HCT116 (cell line): ENCODE measurements at regions not wholly inside any gene's neighbourhood (a gene's known extent, or its start where the extent isn't known, plus 50 kb on each side); places are given as distances from the start of the nearest gene placed in this dataset.

ENCODE experiments used
- ATAC-seq: fragments of 200-7000 bp; cut with Tn5 transposase; 2 replicates; pipeline ENCODE4 v1.9.1; 2020; ENCODE audit warnings: mild to moderate bottlenecking, moderate library complexity
- BruUV-seq: library from RNA; stranded (reverse); fragments of 400-500 nt; replicated peaks from 2 replicates; lab custom pipeline; 2021; lab: Mats Ljungman, UMichigan
- CTCF ChIA-PET: fragments of 300-600 bp; sonication (Branson Sonifier 250); formaldehyde crosslinking; loops from one replicate; lab custom pipeline; 2021; ENCODE audit warnings: antibody characterized with exemption; lab: Charles Lee
- POLR2A ChIA-PET: fragments of 300-600, 350-600 bp; sonication (Branson Sonifier 250); formaldehyde crosslinking; loops from one replicate; lab custom pipeline; 2021; ENCODE audit warnings: antibody characterized with exemption; lab: Charles Lee
- RAD21 ChIA-PET, 2 experiments: fragments of 300-600 bp; sonication (Branson Sonifier 250); formaldehyde crosslinking; loops; one replicate each; lab custom pipeline; 2023; ENCODE audit warnings: low total read pairs in 2 of 2; ENCODE audit not compliant: uncharacterized antibody in 2 of 2, unreplicated experiment in 2 of 2, low non-redundant PET in 1 of 2; lab: Charles Lee
- DNase-seq: peaks from one replicate; pipeline ENCODE4 v3.0.0-alpha.2; 2010; ENCODE audit warnings: low read depth, low spot score
- H2AFZ ChIP-seq: fragments of 200-600 bp; shearing (Covaris generic), sonication (generic); 2 replicates; pipeline ENCODE4 v1.6.1; 2017; ENCODE audit warnings: low read depth, mixed run types, mixed read lengths, antibody characterized with exemption, low read length; ENCODE audit not compliant: poor library complexity, severe bottlenecking
- H3K27ac ChIP-seq: 2 replicates; pipeline ENCODE4 v1.5.1; 2012; ENCODE audit warnings: low read depth, low read length
- H3K27me3 ChIP-seq: fragments of 200-600 bp; sonication (generic); 2 replicates; pipeline ENCODE4 v1.6.1; 2016; ENCODE audit warnings: mixed run types, low read length, mixed read lengths; ENCODE audit not compliant: insufficient read depth
- H3K36me3 ChIP-seq, 2 experiments: fragments of 200-500 bp in 1 of 2; fragments of 200-600 bp in 1 of 2; sonication (Bioruptor generic) in 1 of 2; sonication (generic) in 1 of 2; 2 replicates each; pipeline versions ENCODE4 v1.5.1 to v1.6.1; 2014 to 2016; ENCODE audit warnings: low read length in 2 of 2, inconsistent platforms in 1 of 2, mixed read lengths in 1 of 2, mixed run types in 1 of 2; ENCODE audit not compliant: insufficient read depth in 2 of 2, control insufficient read depth in 1 of 2
- H3K4me1 ChIP-seq, 2 experiments: fragments of 200-600 bp in 1 of 2; sonication (generic) in 1 of 2; 2 replicates each; pipeline versions ENCODE4 v1.5.1 to v1.6.1; 2012 to 2017; ENCODE audit warnings: low read length in 2 of 2, inconsistent platforms in 1 of 2, mild to moderate bottlenecking in 1 of 2, mixed read lengths in 1 of 2, mixed run types in 1 of 2, moderate library complexity in 1 of 2; ENCODE audit not compliant: insufficient read depth in 2 of 2, control insufficient read depth in 1 of 2
- H3K4me2 ChIP-seq: fragments of 200-600 bp; sonication (generic); 2 replicates; pipeline ENCODE4 v1.6.1; 2017; ENCODE audit warnings: mixed run types, low read length, mixed read lengths
- H3K4me3 ChIP-seq, 2 experiments: fragments of 200-600 bp in 1 of 2; sonication (generic) in 1 of 2; replicated peaks in 1 of 2; 2 replicates each; pipeline ENCODE4 v1.5.1; 2011 to 2016; ENCODE audit warnings: low read length in 2 of 2, control low read depth in 1 of 2, low read depth in 1 of 2, mild to moderate bottlenecking in 1 of 2, mixed read lengths in 1 of 2, mixed run types in 1 of 2
- H3K79me2 ChIP-seq: fragments of 200-600 bp; sonication (generic); 2 replicates; pipeline ENCODE4 v1.6.1; 2017; ENCODE audit warnings: mild to moderate bottlenecking, mixed run types, low read length, moderate library complexity, mixed read lengths; ENCODE audit not compliant: insufficient read depth
- H3K9ac ChIP-seq: fragments of 200-600 bp; sonication (generic); 2 replicates; pipeline ENCODE4 v1.6.1; 2016; ENCODE audit warnings: low read length, mixed read lengths
- H3K9me2 ChIP-seq: fragments of 200-600 bp; sonication (generic), shearing (Covaris generic); 2 replicates; pipeline ENCODE4 v1.6.1; 2017; ENCODE audit warnings: mixed run types, mild to moderate bottlenecking, moderate library complexity; ENCODE audit not compliant: insufficient read depth
- H3K9me3 ChIP-seq, 2 experiments: fragments of 200-500 bp in 1 of 2; fragments of 200-600 bp in 1 of 2; sonication (Bioruptor generic) in 1 of 2; sonication (generic) in 1 of 2; 2 replicates each; pipeline ENCODE4 v1.6.1; 2014 to 2017; ENCODE audit warnings: low read length in 2 of 2, mixed read lengths in 2 of 2, inconsistent platforms in 1 of 2, low read depth in 1 of 2, mild to moderate bottlenecking in 1 of 2, mixed run types in 1 of 2, moderate library complexity in 1 of 2; ENCODE audit not compliant: control insufficient read depth in 1 of 2, insufficient read depth in 1 of 2
- H4K20me1 ChIP-seq: fragments of 200-600 bp; sonication (generic), shearing (Covaris generic); 2 replicates; pipeline ENCODE4 v1.6.1; 2017; ENCODE audit warnings: mixed run types, mild to moderate bottlenecking, moderate library complexity; ENCODE audit not compliant: insufficient read depth
- CEBPB ChIP-seq: IDR thresholded peaks from 2 replicates; pipeline ENCODE4 v1.6.1; 2012; ENCODE audit warnings: low read depth
- EZH2 ChIP-seq: fragments of 200-600 bp; sonication (generic); IDR thresholded peaks from 2 replicates; pipeline ENCODE4 v1.6.1; 2017; ENCODE audit warnings: antibody characterized with exemption, mixed run types
- EZH2phosphoT487 ChIP-seq: fragments of 200-600 bp; IDR thresholded peaks from 2 replicates; pipeline ENCODE4 v1.6.1; 2018; ENCODE audit warnings: antibody characterized with exemption, borderline replicate concordance
- FOSL1 ChIP-seq: IDR thresholded peaks from 2 replicates; pipeline ENCODE4 v1.6.1; 2012; ENCODE audit warnings: low read depth
- MAX ChIP-seq: IDR thresholded peaks from 2 replicates; pipeline ENCODE4 v1.6.1; 2012
- SIN3A ChIP-seq: IDR thresholded peaks from 2 replicates; pipeline ENCODE4 v1.6.1; 2012; ENCODE audit warnings: low read depth
- SP1 ChIP-seq: IDR thresholded peaks from 2 replicates; pipeline ENCODE4 v1.6.1; 2012; ENCODE audit warnings: low read depth
- SRF ChIP-seq: IDR thresholded peaks from 2 replicates; pipeline ENCODE4 v1.6.1; 2012; ENCODE audit warnings: low read depth
- YY1 ChIP-seq: IDR thresholded peaks from 2 replicates; pipeline ENCODE4 v1.6.1; 2011; ENCODE audit warnings: low read length, low read depth, moderate library complexity, mild to moderate bottlenecking; ENCODE audit not compliant: insufficient replicate concordance; ENCODE audit errors: extremely low read depth
- ZFX ChIP-seq: fragments of 450-650 bp; IDR thresholded peaks from 2 replicates; pipeline ENCODE4 v1.6.1; 2017
- intact Hi-C: fragments of 100-400 bp; cut with micrococcal nuclease; formaldehyde crosslinking; loops from 2 replicates; pipeline ENCODE4 v1.10.0; 2022
- TF ChIP-seq, protein P1 (sequence below): IDR thresholded peaks from 2 replicates; pipeline ENCODE4 v1.6.1; 2012
- TF ChIP-seq, protein P2 (sequence below): IDR thresholded peaks from 2 replicates; pipeline ENCODE4 v1.6.1; 2011; ENCODE audit warnings: mild to moderate bottlenecking, low read length, moderate library complexity; ENCODE audit not compliant: insufficient replicate concordance; ENCODE audit errors: extremely low read depth

DNA sequence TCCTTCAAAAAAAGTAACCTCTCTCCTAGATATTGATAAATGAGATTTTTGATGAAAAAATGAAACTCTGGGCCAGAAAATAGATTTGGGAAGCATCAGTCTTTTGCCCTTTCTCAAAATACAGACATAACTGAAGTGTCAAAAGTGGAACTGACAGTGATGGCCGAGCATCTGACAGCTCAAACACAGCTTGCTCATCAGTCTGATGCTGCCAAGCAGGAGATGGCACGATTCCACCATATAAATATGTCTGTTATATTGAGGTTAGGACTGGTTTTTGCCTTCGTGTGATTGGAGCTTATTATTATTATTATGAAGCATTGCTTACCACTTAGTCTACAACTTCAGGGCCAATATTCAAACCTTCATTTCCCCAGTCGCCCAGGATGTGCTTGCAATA is 152.6 kb upstream of the EPHA3 start:
- no peaks in the 10 kb centered on the region for H3K9me2 ChIP-seq
- CTCF ChIA-PET: no interaction called here
- no peak overlapping the region for H2AFZ ChIP-seq

More for the DNA sequence above, 152.6 kb upstream of the EPHA3 start:
- no peak for TF ChIP-seq EZH2
- no peak for TF ChIP-seq FOSL1
- TF ChIP-seq SRF: no peak
- no peak for TF ChIP-seq YY1
- TF ChIP-seq, protein P1, sequence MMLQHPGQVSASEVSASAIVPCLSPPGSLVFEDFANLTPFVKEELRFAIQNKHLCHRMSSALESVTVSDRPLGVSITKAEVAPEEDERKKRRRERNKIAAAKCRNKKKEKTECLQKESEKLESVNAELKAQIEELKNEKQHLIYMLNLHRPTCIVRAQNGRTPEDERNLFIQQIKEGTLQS: no peak
- no peak for TF ChIP-seq SIN3A
- TF ChIP-seq, protein P2, sequence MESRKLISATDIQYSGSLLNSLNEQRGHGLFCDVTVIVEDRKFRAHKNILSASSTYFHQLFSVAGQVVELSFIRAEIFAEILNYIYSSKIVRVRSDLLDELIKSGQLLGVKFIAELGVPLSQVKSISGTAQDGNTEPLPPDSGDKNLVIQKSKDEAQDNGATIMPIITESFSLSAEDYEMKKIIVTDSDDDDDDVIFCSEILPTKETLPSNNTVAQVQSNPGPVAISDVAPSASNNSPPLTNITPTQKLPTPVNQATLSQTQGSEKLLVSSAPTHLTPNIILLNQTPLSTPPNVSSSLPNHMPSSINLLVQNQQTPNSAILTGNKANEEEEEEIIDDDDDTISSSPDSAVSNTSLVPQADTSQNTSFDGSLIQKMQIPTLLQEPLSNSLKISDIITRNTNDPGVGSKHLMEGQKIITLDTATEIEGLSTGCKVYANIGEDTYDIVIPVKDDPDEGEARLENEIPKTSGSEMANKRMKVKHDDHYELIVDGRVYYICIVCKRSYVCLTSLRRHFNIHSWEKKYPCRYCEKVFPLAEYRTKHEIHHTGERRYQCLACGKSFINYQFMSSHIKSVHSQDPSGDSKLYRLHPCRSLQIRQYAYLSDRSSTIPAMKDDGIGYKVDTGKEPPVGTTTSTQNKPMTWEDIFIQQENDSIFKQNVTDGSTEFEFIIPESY: no peak
- no peak for TF ChIP-seq ZFX
- no peak for TF ChIP-seq EZH2phosphoT487
- TF ChIP-seq MAX: no peak
- no peak for TF ChIP-seq CEBPB
- TF ChIP-seq SP1: no peak
- no TSS peak for BruUV-seq
- H3K9ac ChIP-seq: no peak overlapping the region
- no peak overlapping the region for H3K4me3 ChIP-seq
- ATAC-seq: no peak
- H3K4me1 ChIP-seq: no peaks in the 10 kb centered on the region
- peaks cover 12 to 13% of the 10 kb centered on the region in 2 experiments; a peak in 2 of 4 replicates for H3K9me3 ChIP-seq
- DNase-seq: no peak
- H3K27ac ChIP-seq: no peak overlapping the region
- no peaks in the 10 kb centered on the region for H3K27me3 ChIP-seq
- no peaks in the 10 kb centered on the region for H4K20me1 ChIP-seq
- no peaks in the 10 kb centered on the region for H3K79me2 ChIP-seq
- RAD21 ChIA-PET: no interaction called here
- intact Hi-C loops: no loop called here
- POLR2A ChIA-PET: no interaction called here
- no peaks in the 10 kb centered on the region for H3K36me3 ChIP-seq
- H3K4me2 ChIP-seq: no peak overlapping the region
